OCI-LY1 (cell line): ENCODE measurements at regions not wholly inside any gene's neighbourhood (a gene's known extent, or its start where the extent isn't known, plus 50 kb on each side); places are given as distances from the start of the nearest gene placed in this dataset.

Experiments
- CTCF ChIP-seq: fragments of 200-600 bp; sonication (generic), shearing (Covaris generic); IDR thresholded peaks from 2 replicates; pipeline ENCODE4 v1.5.1; 2017; ENCODE audit warnings: mild to moderate bottlenecking, antibody characterized with exemption, low read length, moderate library complexity, mixed read lengths
- EZH2 ChIP-seq: fragments of 200-600 bp; sonication (generic), shearing (Covaris generic); IDR thresholded peaks from 2 replicates; pipeline ENCODE4 v1.8.0; 2017; ENCODE audit warnings: borderline replicate concordance, mixed run types, mild to moderate bottlenecking, antibody characterized with exemption, low read length, moderate library complexity, mixed read lengths

- TF ChIP-seq CTCF (no peak), EZH2 (no peak)
Observed at GRCh38 chr10:84596585-84596984, 268.2 kb downstream of the CCSER2 start.
